ENCODE measurements at regions not wholly inside any gene's neighbourhood (a gene's known extent, or its start where the extent isn't known, plus 50 kb on each side); places are given as distances from the start of the nearest gene placed in this dataset.

GRCh38 chr3:165283328-165283727 is 87.1 kb upstream of the SLITRK3 start:
- DNase-seq (ENCODE audit: low read depth): no peak
- TF ChIP-seq, protein P1, sequence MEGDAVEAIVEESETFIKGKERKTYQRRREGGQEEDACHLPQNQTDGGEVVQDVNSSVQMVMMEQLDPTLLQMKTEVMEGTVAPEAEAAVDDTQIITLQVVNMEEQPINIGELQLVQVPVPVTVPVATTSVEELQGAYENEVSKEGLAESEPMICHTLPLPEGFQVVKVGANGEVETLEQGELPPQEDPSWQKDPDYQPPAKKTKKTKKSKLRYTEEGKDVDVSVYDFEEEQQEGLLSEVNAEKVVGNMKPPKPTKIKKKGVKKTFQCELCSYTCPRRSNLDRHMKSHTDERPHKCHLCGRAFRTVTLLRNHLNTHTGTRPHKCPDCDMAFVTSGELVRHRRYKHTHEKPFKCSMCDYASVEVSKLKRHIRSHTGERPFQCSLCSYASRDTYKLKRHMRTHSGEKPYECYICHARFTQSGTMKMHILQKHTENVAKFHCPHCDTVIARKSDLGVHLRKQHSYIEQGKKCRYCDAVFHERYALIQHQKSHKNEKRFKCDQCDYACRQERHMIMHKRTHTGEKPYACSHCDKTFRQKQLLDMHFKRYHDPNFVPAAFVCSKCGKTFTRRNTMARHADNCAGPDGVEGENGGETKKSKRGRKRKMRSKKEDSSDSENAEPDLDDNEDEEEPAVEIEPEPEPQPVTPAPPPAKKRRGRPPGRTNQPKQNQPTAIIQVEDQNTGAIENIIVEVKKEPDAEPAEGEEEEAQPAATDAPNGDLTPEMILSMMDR (conservative IDR thresholded peaks at IDR 0.05; ENCODE audit: low read depth, low read length): no peak
- H3K4me3 ChIP-seq (ENCODE audit: low read length): no peak overlapping the region

DNA sequence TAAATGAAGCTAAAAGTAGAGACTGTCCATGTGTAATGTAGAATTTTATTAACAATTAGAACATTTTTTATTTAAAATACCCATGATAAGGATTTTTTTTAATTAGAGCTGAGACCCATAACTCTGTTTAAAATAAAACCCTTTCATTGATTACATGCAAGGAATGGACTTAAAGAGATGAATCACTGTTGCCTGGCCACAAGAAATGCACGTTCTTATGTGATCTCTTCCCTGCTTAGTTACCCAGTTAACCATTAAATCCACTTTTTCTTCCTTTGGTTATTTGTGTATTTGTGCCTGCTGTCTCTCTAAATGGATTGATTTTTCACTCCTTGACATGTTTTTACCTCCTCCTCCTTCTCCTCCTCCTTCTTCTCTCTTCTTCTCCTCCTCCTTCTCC is 83.3 kb upstream of the SLITRK3 start:
- H3K4me3 ChIP-seq (ENCODE audit: low read length): no peak overlapping the region
- TF ChIP-seq, protein P1 (conservative IDR thresholded peaks at IDR 0.05; ENCODE audit: low read depth, low read length): no peak
- no peak for DNase-seq (ENCODE audit: low read depth)

- no peak overlapping the region for H3K4me3 ChIP-seq (ENCODE audit: low read length)
- DNase-seq (ENCODE audit: low read depth): no peak
- TF ChIP-seq, protein P1 (conservative IDR thresholded peaks at IDR 0.05; ENCODE audit: low read depth, low read length): no peak
These were observed 77.2 kb upstream of the SLITRK3 start for GRCh38 chr3:165273411-165273810.

GRCh38 chr3:165259541-165260193 is 63.5 kb upstream of the SLITRK3 start:
- TF ChIP-seq, protein P1 (conservative IDR thresholded peaks at IDR 0.05; ENCODE audit: low read depth, low read length): no peak
- peak; percentile 49 for DNase-seq (ENCODE audit: low read depth)
- no peak overlapping the region for H3K4me3 ChIP-seq (ENCODE audit: low read length)

DNA sequence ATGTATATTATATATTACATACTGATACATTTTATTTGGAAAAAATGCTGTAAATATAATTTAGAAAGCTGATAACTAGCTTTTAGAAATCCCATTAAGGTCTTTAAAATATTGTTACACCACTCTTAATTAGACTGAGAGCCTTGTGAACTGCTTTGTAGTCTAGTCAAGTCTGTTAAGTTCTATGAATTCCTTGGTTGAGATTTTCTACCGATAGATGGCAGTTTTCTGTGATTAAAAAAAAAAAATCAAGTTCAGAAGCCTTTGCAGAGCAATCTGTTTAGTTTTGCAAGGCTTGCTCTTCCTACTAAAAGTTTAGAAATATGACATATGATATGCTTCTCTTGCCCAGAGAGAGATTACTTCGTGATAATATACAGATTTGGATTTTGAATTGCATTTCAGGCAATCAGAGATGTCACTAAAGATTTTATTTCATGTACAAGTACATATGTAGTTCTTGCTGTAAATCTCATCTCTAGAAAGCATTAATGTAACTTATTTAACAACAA is 60.4 kb upstream of the SLITRK3 start:
- TF ChIP-seq, protein P1 (conservative IDR thresholded peaks at IDR 0.05; ENCODE audit: low read depth, low read length): peak; percentile 39
- DNase-seq (ENCODE audit: low read depth): no peak
- no peak overlapping the region for H3K4me3 ChIP-seq (ENCODE audit: low read length)

DNA sequence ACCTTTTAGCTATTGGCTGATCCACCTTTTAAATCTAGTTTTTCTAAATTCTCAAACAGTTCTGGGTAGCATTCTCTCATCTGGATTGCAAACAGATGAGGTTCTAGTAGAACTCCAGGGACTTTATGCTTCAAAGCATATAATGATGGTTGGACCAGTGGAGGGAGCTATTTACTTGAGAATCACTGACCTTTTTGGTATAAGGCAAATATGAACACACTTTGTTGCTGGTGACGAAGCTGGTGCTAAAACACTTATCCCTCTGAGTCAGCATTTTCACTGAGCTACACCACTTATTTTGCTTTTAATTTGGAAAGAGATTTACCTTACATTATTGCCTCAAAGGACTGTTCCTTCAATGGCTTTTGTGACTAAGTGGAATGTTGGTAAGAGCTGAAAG is 58.6 kb upstream of the SLITRK3 start:
- H3K4me3 ChIP-seq (ENCODE audit: low read length): no peak overlapping the region
- DNase-seq (ENCODE audit: low read depth): no peak
- TF ChIP-seq, protein P1 (conservative IDR thresholded peaks at IDR 0.05; ENCODE audit: low read depth, low read length): peak; percentile 47
